ENCODE measurements at regions not wholly inside any gene's neighbourhood (a gene's known extent, or its start where the extent isn't known, plus 50 kb on each side); places are given as distances from the start of the nearest gene placed in this dataset.

- no peak for DNase-seq
- Histone ChIP-seq H3K27me3 (no peaks in the 10 kb centered on the region), H3K9me3 (no peaks in the 10 kb centered on the region), H3K27ac (peak overlapping the region in 2 of 4 donors; percentile 19 to 68), H3K4me3 (no peak overlapping the region), H3K4me1 (no peaks in the 10 kb centered on the region), H3K36me3 (no peaks in the 10 kb centered on the region)
- intact Hi-C loops (cut with DNase I) = no loop called here
- 37 to 39% methylated on average over 2 of the region's 2 CpGs for WGBS, 2 donors
- TF ChIP-seq POLR2A (IDR thresholded peaks at IDR 0.05) = no peak
- TF ChIP-seq, protein P1, sequence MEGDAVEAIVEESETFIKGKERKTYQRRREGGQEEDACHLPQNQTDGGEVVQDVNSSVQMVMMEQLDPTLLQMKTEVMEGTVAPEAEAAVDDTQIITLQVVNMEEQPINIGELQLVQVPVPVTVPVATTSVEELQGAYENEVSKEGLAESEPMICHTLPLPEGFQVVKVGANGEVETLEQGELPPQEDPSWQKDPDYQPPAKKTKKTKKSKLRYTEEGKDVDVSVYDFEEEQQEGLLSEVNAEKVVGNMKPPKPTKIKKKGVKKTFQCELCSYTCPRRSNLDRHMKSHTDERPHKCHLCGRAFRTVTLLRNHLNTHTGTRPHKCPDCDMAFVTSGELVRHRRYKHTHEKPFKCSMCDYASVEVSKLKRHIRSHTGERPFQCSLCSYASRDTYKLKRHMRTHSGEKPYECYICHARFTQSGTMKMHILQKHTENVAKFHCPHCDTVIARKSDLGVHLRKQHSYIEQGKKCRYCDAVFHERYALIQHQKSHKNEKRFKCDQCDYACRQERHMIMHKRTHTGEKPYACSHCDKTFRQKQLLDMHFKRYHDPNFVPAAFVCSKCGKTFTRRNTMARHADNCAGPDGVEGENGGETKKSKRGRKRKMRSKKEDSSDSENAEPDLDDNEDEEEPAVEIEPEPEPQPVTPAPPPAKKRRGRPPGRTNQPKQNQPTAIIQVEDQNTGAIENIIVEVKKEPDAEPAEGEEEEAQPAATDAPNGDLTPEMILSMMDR (IDR thresholded peaks at IDR 0.05) = no peak
Measured at GRCh38 chr4:119748853-119749252, 120.2 kb upstream of the PDE5A start.

GRCh38 chr4:119746951-119747350 is 118.3 kb upstream of the PDE5A start:
- DNase-seq = no peak
- no peaks in the 10 kb centered on the region for H3K27me3 ChIP-seq
- H3K27ac ChIP-seq = peak overlapping the region in 2 of 4 donors; percentile 7 to 27
- no peak overlapping the region for H3K4me3 ChIP-seq
- H3K9me3 ChIP-seq = no peaks in the 10 kb centered on the region
- no peaks in the 10 kb centered on the region for H3K36me3 ChIP-seq
- WGBS, 2 donors = 80 to 91% methylated on average over 3 of the region's 3 CpGs
- no peaks in the 10 kb centered on the region for H3K4me1 ChIP-seq
- intact Hi-C loops (cut with DNase I) = no loop called here
- TF ChIP-seq, protein P1 (IDR thresholded peaks at IDR 0.05) = no peak
- TF ChIP-seq POLR2A (IDR thresholded peaks at IDR 0.05) = no peak

DNA sequence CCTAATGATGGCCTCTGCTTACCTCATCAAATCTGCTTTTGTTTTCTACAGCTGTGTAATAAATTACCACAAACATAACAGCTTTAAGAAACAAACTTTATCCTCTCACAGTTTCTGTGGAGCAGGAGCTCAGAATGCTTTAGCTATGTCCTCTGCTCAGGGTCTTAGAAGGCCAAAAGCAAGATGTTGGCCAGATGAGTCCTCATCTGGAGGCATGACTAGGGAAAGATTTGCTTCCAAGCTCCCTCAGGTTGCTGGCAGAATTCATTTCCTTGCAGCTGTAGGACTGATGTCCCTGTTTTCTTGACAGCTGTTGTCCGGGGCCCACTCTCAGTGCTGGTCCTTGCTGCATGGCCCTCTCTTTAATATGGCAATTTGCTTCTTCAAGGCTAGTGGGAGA is 116.7 kb upstream of the PDE5A start:
- H3K27me3 ChIP-seq = no peaks in the 10 kb centered on the region
- no peaks in the 10 kb centered on the region for H3K4me1 ChIP-seq
- 46 to 86% methylated on average over 1 of the region's 1 CpG for WGBS, 2 donors
- TF ChIP-seq, protein P1 (IDR thresholded peaks at IDR 0.05) = no peak
- no peak for TF ChIP-seq POLR2A (IDR thresholded peaks at IDR 0.05)
- intact Hi-C loops (cut with DNase I) = no loop called here
- H3K4me3 ChIP-seq = no peak overlapping the region
- DNase-seq = no peak
- no peaks in the 10 kb centered on the region for H3K9me3 ChIP-seq
- no peak overlapping the region for H3K27ac ChIP-seq
- H3K36me3 ChIP-seq = no peaks in the 10 kb centered on the region

DNA sequence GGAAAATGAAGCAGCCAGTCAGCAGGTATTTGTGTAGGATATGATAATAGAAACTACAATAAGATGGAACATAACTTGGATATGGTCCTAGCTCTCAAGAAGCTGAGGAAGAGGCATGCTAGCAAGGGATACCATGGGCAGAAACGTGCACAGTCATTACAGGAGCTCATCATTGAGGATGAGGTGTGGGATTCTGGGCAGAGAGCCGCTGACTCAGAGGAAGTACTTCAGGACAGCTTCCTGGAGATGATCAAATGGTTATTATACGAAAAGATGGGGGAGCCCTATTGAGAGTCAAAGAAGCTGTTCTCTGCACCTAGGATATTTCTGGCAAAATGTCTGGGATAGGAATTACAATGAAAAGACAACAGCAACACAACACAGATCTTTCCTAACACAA is 116.0 kb upstream of the PDE5A start:
- 42 to 60% methylated on average over 3 of the region's 3 CpGs for WGBS, 2 donors
- no peak for DNase-seq
- TF ChIP-seq POLR2A (IDR thresholded peaks at IDR 0.05) = no peak
- TF ChIP-seq, protein P1 (IDR thresholded peaks at IDR 0.05) = no peak

DNA sequence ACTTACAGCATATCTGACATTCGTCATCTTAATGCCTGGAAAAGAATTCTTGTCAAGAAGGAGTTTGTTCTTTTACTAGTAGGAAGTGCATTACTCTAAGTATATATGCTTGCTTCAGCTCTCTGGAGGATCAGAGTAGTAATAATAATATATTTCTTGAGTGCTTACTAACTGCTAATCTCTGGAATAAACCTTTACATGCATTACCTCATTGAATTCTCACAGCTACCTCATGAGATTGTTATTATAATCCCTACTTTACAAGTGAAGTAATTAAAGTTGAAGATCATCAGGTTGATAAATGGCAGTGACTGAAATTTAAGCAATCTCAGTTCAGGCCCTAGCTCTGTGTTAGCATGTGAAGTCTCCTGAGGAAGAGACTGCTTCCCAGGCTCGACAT is 115.0 kb upstream of the PDE5A start:
- H3K4me3 ChIP-seq = no peak overlapping the region
- no peaks in the 10 kb centered on the region for H3K27me3 ChIP-seq
- DNase-seq = no peak
- H3K4me1 ChIP-seq = no peaks in the 10 kb centered on the region
- TF ChIP-seq POLR2A (IDR thresholded peaks at IDR 0.05) = no peak
- TF ChIP-seq, protein P1 (IDR thresholded peaks at IDR 0.05) = no peak
- intact Hi-C loops (cut with DNase I) = no loop called here
- H3K27ac ChIP-seq = no peak overlapping the region
- 16 to 22% methylated on average over 2 of the region's 2 CpGs for WGBS, 2 donors
- no peaks in the 10 kb centered on the region for H3K9me3 ChIP-seq
- H3K36me3 ChIP-seq = no peaks in the 10 kb centered on the region

More for the DNA sequence above, 116.0 kb upstream of the PDE5A start:
- H3K27ac ChIP-seq = no peak overlapping the region
- H3K36me3 ChIP-seq = no peaks in the 10 kb centered on the region
- no peaks in the 10 kb centered on the region for H3K27me3 ChIP-seq
- no peaks in the 10 kb centered on the region for H3K9me3 ChIP-seq
- no peak overlapping the region for H3K4me3 ChIP-seq
- intact Hi-C loops (cut with DNase I) = no loop called here
- H3K4me1 ChIP-seq = no peaks in the 10 kb centered on the region
